A549 (cell line): ENCODE measurements at regions not wholly inside any gene's neighbourhood (a gene's known extent, or its start where the extent isn't known, plus 50 kb on each side); places are given as distances from the start of the nearest gene placed in this dataset.

Source experiments
- ATAC-seq, 2 experiments: fragments of 200-7000 bp in 1 of 2; fragments of >200 bp in 1 of 2; cut with Nextera tagmentation in 1 of 2; cut with Tn5 transposase in 1 of 2; 3 replicates each; pipeline versions ENCODE4 v1.8.0 to v1.9.1; 2018 to 2020; ENCODE audit warnings: mild to moderate bottlenecking in 1 of 2, moderate library complexity in 1 of 2
- CTCF ChIA-PET: fragments of 300-600 bp; sonication (Branson Sonifier 250); formaldehyde crosslinking; extraction: SDS; loops from one replicate; lab custom pipeline; 2021; ENCODE audit warnings: antibody characterized with exemption, inconsistent platforms; lab: Yijun Ruan, JAX
- POLR2A ChIA-PET: fragments of 350-600 bp; formaldehyde crosslinking; extraction: SDS; loops from one replicate; lab custom pipeline; 2021; ENCODE audit warnings: antibody characterized with exemption, inconsistent platforms; lab: Yijun Ruan, JAX
- DNase-seq, 2 experiments: peaks; one replicate each; pipeline versions ENCODE4 v3.0.0 to v3.0.0-alpha.2; 2011 to 2016; ENCODE audit warnings: low read depth in 1 of 2, low spot score in 1 of 2
- FAIRE-seq: peaks from 2 replicates; lab custom pipeline; 2011; peaks lifted over from hg19 to GRCh38; lab: Jason Lieb, UNC
- H3K27ac ChIP-seq, 2 experiments: fragments of >200 bp; sonication (Bioruptor Twin); formaldehyde crosslinking; 3 replicates each; pipeline ENCODE4 v1.5.1; 2016 to 2017
- H3K4me1 ChIP-seq: fragments of >200 bp; sonication (Bioruptor Twin); formaldehyde crosslinking; 3 replicates; pipeline ENCODE4 v1.6.1; 2016
- H3K4me2 ChIP-seq: fragments of >200 bp; sonication (Bioruptor Twin); formaldehyde crosslinking; 3 replicates; pipeline ENCODE4 v1.6.1; 2016
- H3K4me3 ChIP-seq: fragments of >200 bp; sonication (Bioruptor Twin); formaldehyde crosslinking; 3 replicates; pipeline ENCODE4 v1.5.1; 2016
- H3K9me3 ChIP-seq: fragments of >200 bp; sonication (Bioruptor Twin); formaldehyde crosslinking; 3 replicates; pipeline ENCODE4 v1.6.1; 2016
- CBX2 ChIP-seq: fragments of 200-600 bp; sonication (generic); IDR thresholded peaks from 2 replicates; pipeline ENCODE4 v1.6.1; 2016; ENCODE audit warnings: low read depth, mild to moderate bottlenecking, borderline replicate concordance
- CBX8 ChIP-seq: fragments of 200-600 bp; sonication (generic); IDR thresholded peaks from 2 replicates; pipeline ENCODE4 v1.6.1; 2016
- CEBPB ChIP-seq, 2 experiments: fragments of >200 bp in 1 of 2; sonication (Bioruptor Twin) in 1 of 2; formaldehyde crosslinking in 1 of 2; IDR thresholded peaks; 2 replicates each; pipeline ENCODE4 v1.6.1; 2012 to 2016
- CHD4 ChIP-seq: fragments of 200-600 bp; sonication (generic); IDR thresholded peaks from 2 replicates; pipeline ENCODE4 v1.6.1; 2016; ENCODE audit warnings: antibody characterized with exemption, mild to moderate bottlenecking, borderline replicate concordance
- EHF ChIP-seq: fragments of 250-450 bp; sonication (Bioruptor Pico); IDR thresholded peaks from 2 replicates; pipeline ENCODE4 v1.5.0; 2020; ENCODE audit warnings: mild to moderate bottlenecking
- EP300 ChIP-seq, 2 experiments: fragments of >200 bp; sonication (Bioruptor Twin); formaldehyde crosslinking; IDR thresholded peaks; 2 replicates in 1 of 2; 3 replicates in 1 of 2; pipeline ENCODE4 v1.6.1; 2016 to 2017
- ESRRA ChIP-seq: fragments of 150-350 bp; IDR thresholded peaks from 2 replicates; pipeline ENCODE4 v1.6.1; 2014; ENCODE audit warnings: mild to moderate bottlenecking, low read length, borderline replicate concordance
- FOXS1 ChIP-seq: fragments of 250-450 bp; sonication (Bioruptor Pico); IDR thresholded peaks from 2 replicates; pipeline ENCODE4 v1.5.0; 2020; ENCODE audit warnings: mild to moderate bottlenecking, moderate library complexity
- GATA3 ChIP-seq: IDR thresholded peaks from 2 replicates; pipeline ENCODE4 v1.6.1; 2012; ENCODE audit warnings: borderline replicate concordance
- HES2 ChIP-seq: fragments of >200 bp; sonication (Bioruptor Twin); formaldehyde crosslinking; IDR thresholded peaks from 2 replicates; pipeline ENCODE4 v1.6.1; 2016
- HEYL ChIP-seq: fragments of 250-450 bp; sonication (Bioruptor Pico); IDR thresholded peaks from 2 replicates; pipeline ENCODE4 v1.8.0; 2021; ENCODE audit warnings: mild to moderate bottlenecking, moderate library complexity
- HOXA7 ChIP-seq: fragments of 250-450 bp; sonication (Bioruptor Pico); IDR thresholded peaks from 2 replicates; pipeline ENCODE4 v1.5.0; 2020; ENCODE audit warnings: mild to moderate bottlenecking, moderate library complexity
- KDM1A ChIP-seq: fragments of 200-600 bp; sonication (generic); IDR thresholded peaks from 2 replicates; pipeline ENCODE4 v1.6.1; 2016; ENCODE audit warnings: low read depth, mild to moderate bottlenecking
- MAFK ChIP-seq: fragments of 450-650 bp; IDR thresholded peaks from 2 replicates; pipeline ENCODE4 v1.6.1; 2014; ENCODE audit not compliant: partially characterized antibody
- MAZ ChIP-seq: fragments of 150-350 bp; IDR thresholded peaks from 2 replicates; pipeline ENCODE4 v1.6.1; 2014; ENCODE audit warnings: antibody characterized with exemption, low read depth, low read length, borderline replicate concordance
- NPAS2 ChIP-seq: fragments of 250-450 bp; sonication (Bioruptor Pico); IDR thresholded peaks from 2 replicates; pipeline ENCODE4 v1.8.0; 2022; ENCODE audit warnings: mild to moderate bottlenecking, moderate library complexity, borderline replicate concordance
- NR3C1 ChIP-seq: fragments of >200 bp; sonication (Bioruptor Twin); formaldehyde crosslinking; IDR thresholded peaks from 3 replicates; pipeline ENCODE4 v1.6.1; 2017
- PBX3 ChIP-seq: IDR thresholded peaks from 2 replicates; pipeline ENCODE4 v1.6.1; 2012
- PHF8 ChIP-seq: fragments of 200-600 bp; sonication (generic); IDR thresholded peaks from 2 replicates; pipeline ENCODE4 v1.6.1; 2016; ENCODE audit warnings: low read depth, mild to moderate bottlenecking, antibody characterized with exemption, moderate library complexity, borderline replicate concordance
- RAD21 ChIP-seq, 2 experiments: fragments of >200 bp in 1 of 2; sonication (Bioruptor Twin) in 1 of 2; formaldehyde crosslinking in 1 of 2; IDR thresholded peaks in 1 of 2; conservative IDR thresholded peaks in 1 of 2; 2 replicates in 1 of 2; 3 replicates in 1 of 2; pipeline ENCODE4 v1.6.1; 2012 to 2018; ENCODE audit warnings: inconsistent platforms in 1 of 2
- RARB ChIP-seq: fragments of 250-450 bp; sonication (Bioruptor Pico); IDR thresholded peaks from 2 replicates; pipeline ENCODE4 v1.8.0; 2021; ENCODE audit warnings: mild to moderate bottlenecking, moderate library complexity
- SREBF2 ChIP-seq: fragments of 450-650 bp; IDR thresholded peaks from 2 replicates; pipeline ENCODE4 v1.6.1; 2014; ENCODE audit warnings: mild to moderate bottlenecking, moderate library complexity
- TP53 ChIP-seq: fragments of 250-450 bp; sonication (Bioruptor Pico); IDR thresholded peaks from 2 replicates; pipeline ENCODE4 v1.5.0; 2021; ENCODE audit warnings: mild to moderate bottlenecking, moderate library complexity
- USF2 ChIP-seq: fragments of 450-650 bp; IDR thresholded peaks from 2 replicates; pipeline ENCODE4 v1.6.1; 2014; ENCODE audit warnings: antibody characterized with exemption
- ZFP36 ChIP-seq: fragments of 450-650 bp; IDR thresholded peaks from 2 replicates; pipeline ENCODE4 v1.6.1; 2014; ENCODE audit warnings: borderline replicate concordance; ENCODE audit not compliant: partially characterized antibody
- ZNF302 ChIP-seq: fragments of 250-450 bp; sonication (Bioruptor Pico); IDR thresholded peaks from 2 replicates; pipeline ENCODE4 v1.9.0; 2021; ENCODE audit warnings: inconsistent platforms, mild to moderate bottlenecking, moderate library complexity
- WGBS: methylation state at CpG from one replicate; pipeline ENCODE4 v1.1.6; 2017; ENCODE audit errors: missing lambda C conversion rate; 5-methylcytosine and 5-hydroxymethylcytosine counted together
- TF ChIP-seq, protein P1 (sequence below): IDR thresholded peaks from 2 replicates; pipeline ENCODE4 v1.6.1; 2012; ENCODE audit warnings: low read depth, borderline replicate concordance

DNA sequence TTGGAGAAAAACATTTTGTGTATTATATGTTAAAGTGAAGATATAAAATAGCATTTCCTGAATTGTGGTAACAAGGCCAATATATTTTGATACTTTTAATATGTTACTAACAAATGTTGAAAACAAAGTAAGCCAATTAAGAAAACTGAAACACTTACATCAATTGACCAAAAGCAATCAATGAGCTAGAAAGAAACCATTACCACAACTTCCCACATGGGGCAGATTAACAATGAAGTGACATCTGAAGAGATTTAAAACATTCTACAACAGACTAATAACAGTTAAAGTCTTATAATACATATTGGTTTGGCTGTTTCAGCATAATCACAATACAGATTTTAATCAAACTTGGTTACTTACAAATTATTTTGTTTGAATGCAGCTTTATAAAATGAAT lies 282.4 kb upstream of the NETO1 start:
- Histone ChIP-seq H3K4me1 (no peaks in the 10 kb centered on the region), H3K4me3 (no peak overlapping the region), H3K27ac (no peak overlapping the region), H3K4me2 (no peak overlapping the region), H3K9me3 (no peaks in the 10 kb centered on the region; the same call in 2 of the 3 replicates)
- ATAC-seq: no peak
- TF ChIP-seq ZNF302 (CRISPR knock-in tag): no peak
- TF ChIP-seq CEBPB (IDR thresholded peaks at IDR 0.05): no peak
- TF ChIP-seq CBX2: no peak
- no peak for TF ChIP-seq FOXS1 (CRISPR knock-in tag)
- TF ChIP-seq HEYL (CRISPR knock-in tag): no peak
- no peak for TF ChIP-seq KDM1A
- no peak for TF ChIP-seq NPAS2 (CRISPR knock-in tag)
- TF ChIP-seq ZFP36: no peak
- TF ChIP-seq CHD4: no peak
- TF ChIP-seq, protein P1, sequence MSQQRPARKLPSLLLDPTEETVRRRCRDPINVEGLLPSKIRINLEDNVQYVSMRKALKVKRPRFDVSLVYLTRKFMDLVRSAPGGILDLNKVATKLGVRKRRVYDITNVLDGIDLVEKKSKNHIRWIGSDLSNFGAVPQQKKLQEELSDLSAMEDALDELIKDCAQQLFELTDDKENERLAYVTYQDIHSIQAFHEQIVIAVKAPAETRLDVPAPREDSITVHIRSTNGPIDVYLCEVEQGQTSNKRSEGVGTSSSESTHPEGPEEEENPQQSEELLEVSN: no peak
- TF ChIP-seq USF2: no peak
- TF ChIP-seq HES2: no peak
- TF ChIP-seq MAZ: no peak
- no peak for TF ChIP-seq GATA3
- TF ChIP-seq RAD21 (conservative IDR thresholded peaks at IDR 0.05 in 1 of 2, IDR thresholded peaks at IDR 0.05 in 1 of 2): no peak
- no peak for TF ChIP-seq PBX3
- no peak for TF ChIP-seq EP300 (IDR thresholded peaks at IDR 0.05)
- TF ChIP-seq ESRRA: no peak
- TF ChIP-seq TP53 (CRISPR knock-in tag): no peak
- TF ChIP-seq CBX8: no peak
- ChIA-PET CTCF (interaction anchor here (1.3 kb wide), 1 partner anchor 15 kb away, joined by 4 read pairs; no protein-coding TSS in a partner anchor), POLR2A (no interaction called here)
- DNase-seq: no peak
- no peak for FAIRE-seq

DNA sequence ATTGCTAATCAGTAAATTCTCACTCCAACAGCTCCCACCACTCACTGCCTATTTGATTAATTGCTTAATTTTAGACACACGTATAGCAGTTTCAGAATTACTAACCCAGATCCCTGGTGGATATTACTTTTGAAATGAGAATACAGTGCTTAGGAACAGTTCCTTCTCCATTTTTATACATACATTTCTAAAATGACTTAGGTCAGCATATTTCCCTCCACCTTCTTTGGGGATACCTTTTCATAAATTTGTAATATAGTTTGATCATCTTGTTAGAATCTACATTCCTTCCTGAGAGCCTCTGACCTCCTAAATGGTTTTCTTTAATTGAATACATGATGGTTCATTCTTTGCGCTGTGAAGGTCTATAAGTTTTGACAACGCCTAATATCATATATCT lies 279.8 kb upstream of the NETO1 start:
- FAIRE-seq (no peak), DNase-seq (no peak), ATAC-seq (no peak)
- no peak overlapping the region for H3K27ac ChIP-seq
- POLR2A ChIA-PET: no interaction called here
- TF ChIP-seq RARB (CRISPR knock-in tag): no peak
- peak; percentile 86 for TF ChIP-seq MAFK
- TF ChIP-seq NR3C1: no peak
- CTCF ChIA-PET: no interaction called here
- H3K4me1 ChIP-seq: no peaks in the 10 kb centered on the region
- no peak overlapping the region for H3K4me3 ChIP-seq
- 84% methylated on average over 3 of the region's 3 CpGs for WGBS
- H3K4me2 ChIP-seq: no peak overlapping the region
- H3K9me3 ChIP-seq: no peaks in the 10 kb centered on the region; the same call in 2 of the 3 replicates

GRCh38 chr18:73144030-73144429 lies 276.2 kb upstream of the NETO1 start:
- no peak overlapping the region for H3K4me2 ChIP-seq
- POLR2A ChIA-PET: no interaction called here
- H3K9me3 ChIP-seq: no peaks in the 10 kb centered on the region
- H3K27ac ChIP-seq: no peak overlapping the region
- H3K4me1 ChIP-seq: no peaks in the 10 kb centered on the region
- no peak overlapping the region for H3K4me3 ChIP-seq
- ATAC-seq: no peak
- 96% methylated on average over 1 of the region's 1 CpG for WGBS
- no peak for DNase-seq
- CTCF ChIA-PET: interaction anchor here (2.7 kb wide), 1 partner anchor 8 kb away, joined by 9 read pairs; no protein-coding TSS in a partner anchor
- TF ChIP-seq TP53 (CRISPR knock-in tag): no peak
- TF ChIP-seq CHD4: no peak
- no peak for TF ChIP-seq PHF8
- no peak for TF ChIP-seq MAZ
- TF ChIP-seq HEYL (CRISPR knock-in tag): no peak
- TF ChIP-seq HOXA7: no peak
- no peak for TF ChIP-seq EHF (CRISPR knock-in tag)
- no peak for TF ChIP-seq SREBF2
- FAIRE-seq: no peak
